ENCODE measurements at regions not wholly inside any gene's neighbourhood (a gene's known extent, or its start where the extent isn't known, plus 50 kb on each side); places are given as distances from the start of the nearest gene placed in this dataset.

- ChIA-PET POLR2A (no interaction called here), CTCF (no interaction called here)
- no peaks in the 10 kb centered on the region for H3K9me3 ChIP-seq
- no peak overlapping the region for H3K9ac ChIP-seq
- no peaks in the 10 kb centered on the region for H3K27me3 ChIP-seq (ENCODE audit: insufficient read depth)
- peaks cover 0 to 2% of the 10 kb centered on the region in 2 experiments; a peak in 2 of 4 replicates for H3K4me1 ChIP-seq (ENCODE audit: control insufficient read depth in 1 of 2, insufficient read depth in 2 of 2, low read depth in 1 of 2, low read length in 1 of 2)
- H3K9me2 ChIP-seq: no peaks in the 10 kb centered on the region
- H3K4me3 ChIP-seq (ENCODE audit: low read depth in 2 of 2, low read length in 1 of 2): no peak overlapping the region
- H3F3A ChIP-seq (replicated peaks; ENCODE audit: insufficient read depth): no peaks in the 10 kb centered on the region
- no peak for DNase-seq
- H3K79me2 ChIP-seq (ENCODE audit: insufficient read depth): no peaks in the 10 kb centered on the region
- TF ChIP-seq RFX5 (IDR thresholded peaks at IDR 0.05; ENCODE audit: low read length) (no peak), POLR2AphosphoS5 (IDR thresholded peaks at IDR 0.05; ENCODE audit: low read depth, low read length) (no peak), FOXJ3 (CRISPR knock-in tag; IDR thresholded peaks at IDR 0.05) (no peak), EZH2phosphoT487 (IDR thresholded peaks at IDR 0.05; ENCODE audit: borderline replicate concordance, low read depth) (no peak), TAF1 (IDR thresholded peaks at IDR 0.05; ENCODE audit: borderline replicate concordance, low read depth, low read length) (no peak)
- 32% methylated on average over 2 of the region's 2 CpGs for WGBS (ENCODE audit: low lambda C conversion rate)
- no peaks in the 10 kb centered on the region for H3K36me3 ChIP-seq (replicated peaks in 1 of 2; ENCODE audit: control insufficient read depth in 1 of 2, insufficient read depth in 2 of 2, low read length in 1 of 2)
- H4K20me1 ChIP-seq (ENCODE audit: insufficient read depth): no peaks in the 10 kb centered on the region
- H3K27ac ChIP-seq (ENCODE audit: low read depth in 2 of 2, low read length in 1 of 2): no peak overlapping the region
- no peak overlapping the region for H3K4me2 ChIP-seq
- no peak overlapping the region for H2AFZ ChIP-seq (ENCODE audit: low read depth)
Observed at GRCh38 chr5:124283031-124283430, 463.4 kb downstream of the ZNF608 start.

- POLR2A ChIA-PET: no interaction called here
- H3K4me3 ChIP-seq (ENCODE audit: low read depth in 2 of 2, low read length in 1 of 2): no peak overlapping the region
- no peaks in the 10 kb centered on the region for H3F3A ChIP-seq (replicated peaks; ENCODE audit: insufficient read depth)
Observed at GRCh38 chr5:124280079-124280478, 466.4 kb downstream of the ZNF608 start.

GRCh38 chr5:124279146-124279876, 467.1 kb downstream of the ZNF608 start:
- peak; percentile 5 for DNase-seq
- WGBS (ENCODE audit: low lambda C conversion rate): 56% methylated on average over 3 of the region's 3 CpGs

More at GRCh38 chr5:124280079-124280478, 466.4 kb downstream of the ZNF608 start:
- Histone ChIP-seq H3K79me2 (ENCODE audit: insufficient read depth) (no peaks in the 10 kb centered on the region), H3K27me3 (ENCODE audit: insufficient read depth) (no peaks in the 10 kb centered on the region), H3K9me2 (no peaks in the 10 kb centered on the region), H3K27ac (ENCODE audit: low read depth in 2 of 2, low read length in 1 of 2) (no peak overlapping the region; a peak in 1 of 4 replicates), H3K4me2 (no peak overlapping the region), H3K9me3 (no peaks in the 10 kb centered on the region), H3K36me3 (replicated peaks in 1 of 2; ENCODE audit: control insufficient read depth in 1 of 2, insufficient read depth in 2 of 2, low read length in 1 of 2) (no peaks in the 10 kb centered on the region), H3K4me1 (ENCODE audit: control insufficient read depth in 1 of 2, insufficient read depth in 2 of 2, low read depth in 1 of 2, low read length in 1 of 2) (peaks cover 0 to 2% of the 10 kb centered on the region in 2 experiments; a peak in 2 of 4 replicates), H2AFZ (ENCODE audit: low read depth) (no peak overlapping the region), H4K20me1 (ENCODE audit: insufficient read depth) (no peaks in the 10 kb centered on the region), H3K9ac (no peak overlapping the region)
- CTCF ChIA-PET: no interaction called here
- TF ChIP-seq POLR2AphosphoS5 (IDR thresholded peaks at IDR 0.05; ENCODE audit: low read depth, low read length): no peak
- no peak for TF ChIP-seq FOXM1 (IDR thresholded peaks at IDR 0.05; ENCODE audit: low read depth)
- TF ChIP-seq MAX (IDR thresholded peaks at IDR 0.05; ENCODE audit: low read depth): no peak
- no peak for TF ChIP-seq EP300 (IDR thresholded peaks at IDR 0.05; ENCODE audit: borderline replicate concordance in 1 of 2, low read depth in 1 of 2, low read length in 1 of 2)
- no peak for TF ChIP-seq MXI1 (IDR thresholded peaks at IDR 0.05; ENCODE audit: low read depth, low read length)
- TF ChIP-seq NFIC (IDR thresholded peaks at IDR 0.05; ENCODE audit: borderline replicate concordance): no peak
- WGBS (ENCODE audit: low lambda C conversion rate): 71% methylated on average over 4 of the region's 4 CpGs
- no peak for DNase-seq

More at GRCh38 chr5:124279146-124279876, 467.1 kb downstream of the ZNF608 start:
- H3K9me2 ChIP-seq: no peaks in the 10 kb centered on the region
- no peak overlapping the region for H3K4me2 ChIP-seq
- no peaks in the 10 kb centered on the region for H3K27me3 ChIP-seq (ENCODE audit: insufficient read depth)
- no peaks in the 10 kb centered on the region for H3F3A ChIP-seq (replicated peaks; ENCODE audit: insufficient read depth)
- H3K4me3 ChIP-seq (ENCODE audit: low read depth in 2 of 2, low read length in 1 of 2): no peak overlapping the region
- H3K9me3 ChIP-seq: no peaks in the 10 kb centered on the region
- H3K36me3 ChIP-seq (replicated peaks in 1 of 2; ENCODE audit: control insufficient read depth in 1 of 2, insufficient read depth in 2 of 2, low read length in 1 of 2): no peaks in the 10 kb centered on the region
- peaks cover 0 to 2% of the 10 kb centered on the region in 2 experiments; a peak in 2 of 4 replicates for H3K4me1 ChIP-seq (ENCODE audit: control insufficient read depth in 1 of 2, insufficient read depth in 2 of 2, low read depth in 1 of 2, low read length in 1 of 2)
- no peak overlapping the region for H3K27ac ChIP-seq (ENCODE audit: low read depth in 2 of 2, low read length in 1 of 2)
- TF ChIP-seq EP300 (IDR thresholded peaks at IDR 0.05; ENCODE audit: borderline replicate concordance in 1 of 2, low read depth in 1 of 2, low read length in 1 of 2) (no peak), GATA2 (CRISPR knock-in tag; IDR thresholded peaks at IDR 0.05) (no peak), ZBTB33 (IDR thresholded peaks at IDR 0.05; ENCODE audit: borderline replicate concordance, low read depth) (no peak), YY1 (IDR thresholded peaks at IDR 0.05; ENCODE audit: low read depth) (no peak), FOXM1 (IDR thresholded peaks at IDR 0.05; ENCODE audit: low read depth) (no peak), TCF12 (IDR thresholded peaks at IDR 0.05) (no peak), SMC3 (IDR thresholded peaks at IDR 0.05; ENCODE audit: low read depth, low read length) (no peak), EZH2phosphoT487 (IDR thresholded peaks at IDR 0.05; ENCODE audit: borderline replicate concordance, low read depth) (no peak), RAD21 (IDR thresholded peaks at IDR 0.05; ENCODE audit: low read length) (no peak), TEAD4 (IDR thresholded peaks at IDR 0.05; ENCODE audit: borderline replicate concordance, insufficient read depth) (no peak), NRF1 (IDR thresholded peaks at IDR 0.05; ENCODE audit: low read depth, low read length) (no peak)
- ChIA-PET POLR2A (no interaction called here), CTCF (no interaction called here)
- no peaks in the 10 kb centered on the region for H4K20me1 ChIP-seq (ENCODE audit: insufficient read depth)
- no peaks in the 10 kb centered on the region for H3K79me2 ChIP-seq (ENCODE audit: insufficient read depth)
- H3K9ac ChIP-seq: no peak overlapping the region
- H2AFZ ChIP-seq (ENCODE audit: low read depth): no peak overlapping the region

Measured in SK-N-SH (cell line).